ENCODE measurements at regions not wholly inside any gene's neighbourhood (a gene's known extent, or its start where the extent isn't known, plus 50 kb on each side); places are given as distances from the start of the nearest gene placed in this dataset.
"Not testable (repeated sequence)": the region's sequence is repeated elsewhere in the genome, so short reads cannot be mapped to it uniquely, and the experiment has no call there.

GRCh38 chr6:99711925-99712324 is 105.3 kb downstream of the PRDM13 start:
- TF ChIP-seq CTCF (IDR thresholded peaks at IDR 0.05; ENCODE audit: unreplicated experiment): no peak
- Mint-ChIP-seq H3K27ac (ENCODE audit: unreplicated experiment) (no peak overlapping the region), H3K4me3 (ENCODE audit: unreplicated experiment) (no peak overlapping the region), H3K4me1 (ENCODE audit: unreplicated experiment) (no peaks in the 10 kb centered on the region), H3K9me3 (ENCODE audit: unreplicated experiment) (no peaks in the 10 kb centered on the region), H3K36me3 (ENCODE audit: low read depth, unreplicated experiment) (no peaks in the 10 kb centered on the region), H3K27me3 (ENCODE audit: unreplicated experiment) (no peaks in the 10 kb centered on the region)
- DNase-seq (ENCODE audit: low spot score): no peak

GRCh38 chr6:99712519-99712918 is 105.9 kb downstream of the PRDM13 start:
- H3K27ac Mint-ChIP-seq (ENCODE audit: unreplicated experiment): no peak overlapping the region
- H3K27me3 Mint-ChIP-seq (ENCODE audit: unreplicated experiment): no peaks in the 10 kb centered on the region
- H3K36me3 Mint-ChIP-seq (ENCODE audit: low read depth, unreplicated experiment): no peaks in the 10 kb centered on the region
- DNase-seq (ENCODE audit: low spot score): no peak
- TF ChIP-seq CTCF (IDR thresholded peaks at IDR 0.05; ENCODE audit: unreplicated experiment): no peak
- no peak overlapping the region for H3K4me3 Mint-ChIP-seq (ENCODE audit: unreplicated experiment)
- no peaks in the 10 kb centered on the region for H3K4me1 Mint-ChIP-seq (ENCODE audit: unreplicated experiment)
- no peaks in the 10 kb centered on the region for H3K9me3 Mint-ChIP-seq (ENCODE audit: unreplicated experiment)

- H3K27me3 Mint-ChIP-seq (ENCODE audit: unreplicated experiment); H3K9me3 Mint-ChIP-seq (ENCODE audit: unreplicated experiment): not testable (repeated sequence)
These were observed 115.4 kb downstream of the PRDM13 start for GRCh38 chr6:99722043-99722442.

GRCh38 chr6:99730237-99730636 is 123.6 kb downstream of the PRDM13 start:
- H3K4me3 Mint-ChIP-seq (ENCODE audit: unreplicated experiment); DNase-seq (ENCODE audit: low spot score); H3K9me3 Mint-ChIP-seq (ENCODE audit: unreplicated experiment); H3K27ac Mint-ChIP-seq (ENCODE audit: unreplicated experiment); H3K36me3 Mint-ChIP-seq (ENCODE audit: low read depth, unreplicated experiment); H3K4me1 Mint-ChIP-seq (ENCODE audit: unreplicated experiment); H3K27me3 Mint-ChIP-seq (ENCODE audit: unreplicated experiment): not testable (repeated sequence)

More at GRCh38 chr6:99722043-99722442, 115.4 kb downstream of the PRDM13 start:
- H3K27ac Mint-ChIP-seq (ENCODE audit: unreplicated experiment); H3K4me1 Mint-ChIP-seq (ENCODE audit: unreplicated experiment); H3K36me3 Mint-ChIP-seq (ENCODE audit: low read depth, unreplicated experiment); H3K4me3 Mint-ChIP-seq (ENCODE audit: unreplicated experiment); DNase-seq (ENCODE audit: low spot score): not testable (repeated sequence)

- no peak for TF ChIP-seq CTCF (IDR thresholded peaks at IDR 0.05; ENCODE audit: unreplicated experiment)
- H3K9me3 Mint-ChIP-seq (ENCODE audit: unreplicated experiment): no peaks in the 10 kb centered on the region
- no peaks in the 10 kb centered on the region for H3K27me3 Mint-ChIP-seq (ENCODE audit: unreplicated experiment)
- no peak overlapping the region for H3K27ac Mint-ChIP-seq (ENCODE audit: unreplicated experiment)
- no peak overlapping the region for H3K4me3 Mint-ChIP-seq (ENCODE audit: unreplicated experiment)
- no peaks in the 10 kb centered on the region for H3K36me3 Mint-ChIP-seq (ENCODE audit: low read depth, unreplicated experiment)
- peaks cover 4% of the 10 kb centered on the region for H3K4me1 Mint-ChIP-seq (ENCODE audit: unreplicated experiment)
- DNase-seq (ENCODE audit: low spot score): no peak
These were observed 129.7 kb downstream of the PRDM13 start for GRCh38 chr6:99736302-99736701.

- no peaks in the 10 kb centered on the region for H3K4me1 Mint-ChIP-seq (ENCODE audit: unreplicated experiment)
- DNase-seq (ENCODE audit: low spot score): no peak
- H3K4me3 Mint-ChIP-seq (ENCODE audit: unreplicated experiment): no peak overlapping the region
- no peak for TF ChIP-seq CTCF (IDR thresholded peaks at IDR 0.05; ENCODE audit: unreplicated experiment)
- peaks cover 3% of the 10 kb centered on the region for H3K9me3 Mint-ChIP-seq (ENCODE audit: unreplicated experiment)
- no peaks in the 10 kb centered on the region for H3K36me3 Mint-ChIP-seq (ENCODE audit: low read depth, unreplicated experiment)
- H3K27me3 Mint-ChIP-seq (ENCODE audit: unreplicated experiment): no peaks in the 10 kb centered on the region
- H3K27ac Mint-ChIP-seq (ENCODE audit: unreplicated experiment): no peak overlapping the region
These were observed 132.9 kb downstream of the PRDM13 start for GRCh38 chr6:99739526-99739925.
